ENCODE measurements at regions not wholly inside any gene's neighbourhood (a gene's known extent, or its start where the extent isn't known, plus 50 kb on each side); places are given as distances from the start of the nearest gene placed in this dataset.
"Not testable (repeated sequence)": the region's sequence is repeated elsewhere in the genome, so short reads cannot be mapped to it uniquely, and the experiment has no call there.

- Histone ChIP-seq H3K36me3 (no peaks in the 10 kb centered on the region), H3K4me3 (no peak overlapping the region), H3K27ac (no peak overlapping the region), H3K27me3 (no peaks in the 10 kb centered on the region), H3K9me3 (no peaks in the 10 kb centered on the region), H3K4me1 (no peaks in the 10 kb centered on the region)
- ATAC-seq (ENCODE audit: low FRiP score in 2 of 2) (no peak), DNase-seq (no peak)
- 95 to 96% methylated on average over 2 of the region's 2 CpGs for WGBS, 2 donors
- TF ChIP-seq POLR2AphosphoS5 (IDR thresholded peaks at IDR 0.05) (no peak), POLR2A (IDR thresholded peaks at IDR 0.05) (no peak), EP300 (IDR thresholded peaks at IDR 0.05) (no peak), CTCF (IDR thresholded peaks at IDR 0.05) (no peak)
Measured at GRCh38 chr5:56294354-56294753, 61.2 kb upstream of the ANKRD55 start.

- H3K36me3 ChIP-seq; H3K4me3 ChIP-seq; ATAC-seq (ENCODE audit: low FRiP score in 2 of 2); H3K27me3 ChIP-seq; H3K9me3 ChIP-seq; DNase-seq; H3K27ac ChIP-seq; H3K4me1 ChIP-seq: not testable (repeated sequence)
- 96 to 98% methylated on average over 2 of the region's 2 CpGs for WGBS, 2 donors
Measured at GRCh38 chr5:56292874-56293273, 59.7 kb upstream of the ANKRD55 start.

- no peaks in the 10 kb centered on the region for H3K9me3 ChIP-seq
- H3K4me3 ChIP-seq: no peak overlapping the region
- ATAC-seq (ENCODE audit: low FRiP score in 2 of 2) (no peak), DNase-seq (no peak)
- TF ChIP-seq POLR2AphosphoS5 (IDR thresholded peaks at IDR 0.05) (no peak), CTCF (IDR thresholded peaks at IDR 0.05) (no peak), POLR2A (IDR thresholded peaks at IDR 0.05) (no peak), EP300 (IDR thresholded peaks at IDR 0.05) (no peak)
- H3K4me1 ChIP-seq: no peaks in the 10 kb centered on the region
- WGBS, 2 donors: 71 to 83% methylated on average over 3 of the region's 3 CpGs
- no peaks in the 10 kb centered on the region for H3K27me3 ChIP-seq
- H3K36me3 ChIP-seq: no peaks in the 10 kb centered on the region
- no peak overlapping the region for H3K27ac ChIP-seq
Measured at GRCh38 chr5:56291661-56292374, 58.7 kb upstream of the ANKRD55 start.

- Histone ChIP-seq H3K27me3 (no peaks in the 10 kb centered on the region), H3K27ac (no peak overlapping the region), H3K4me3 (no peak overlapping the region), H3K4me1 (no peaks in the 10 kb centered on the region), H3K36me3 (no peaks in the 10 kb centered on the region), H3K9me3 (no peaks in the 10 kb centered on the region)
- TF ChIP-seq POLR2AphosphoS5 (IDR thresholded peaks at IDR 0.05) (no peak), POLR2A (IDR thresholded peaks at IDR 0.05) (no peak)
- 87 to 88% methylated on average over 1 of the region's 1 CpG for WGBS, 2 donors
- no peak for DNase-seq
- no peak for ATAC-seq (ENCODE audit: low FRiP score in 2 of 2)
Measured at GRCh38 chr5:56291079-56291643, 58.0 kb upstream of the ANKRD55 start.

GRCh38 chr5:56290378-56291078 is 57.4 kb upstream of the ANKRD55 start:
- Histone ChIP-seq H3K27ac (no peak overlapping the region), H3K27me3 (no peaks in the 10 kb centered on the region), H3K4me1 (no peaks in the 10 kb centered on the region), H3K36me3 (no peaks in the 10 kb centered on the region), H3K9me3 (no peaks in the 10 kb centered on the region), H3K4me3 (no peak overlapping the region)
- DNase-seq: no peak
- 74 to 78% methylated on average over 4 of the region's 4 CpGs for WGBS, 2 donors
- no peak for ATAC-seq (ENCODE audit: low FRiP score in 2 of 2)
- no peak for TF ChIP-seq POLR2A (IDR thresholded peaks at IDR 0.05)

GRCh38 chr5:56289602-56289987 is 56.5 kb upstream of the ANKRD55 start:
- Histone ChIP-seq H3K9me3 (no peaks in the 10 kb centered on the region), H3K27me3 (no peaks in the 10 kb centered on the region), H3K4me3 (no peak overlapping the region), H3K36me3 (no peaks in the 10 kb centered on the region), H3K4me1 (no peaks in the 10 kb centered on the region), H3K27ac (no peak overlapping the region)
- DNase-seq: no peak
- TF ChIP-seq EP300 (IDR thresholded peaks at IDR 0.05) (no peak), POLR2AphosphoS5 (IDR thresholded peaks at IDR 0.05) (no peak), POLR2A (IDR thresholded peaks at IDR 0.05) (no peak), CTCF (IDR thresholded peaks at IDR 0.05) (no peak)
- ATAC-seq (ENCODE audit: low FRiP score in 2 of 2): no peak

All from upper lobe of left lung (tissue), 6 donors.